ENCODE measurements at regions not wholly inside any gene's neighbourhood (a gene's known extent, or its start where the extent isn't known, plus 50 kb on each side); places are given as distances from the start of the nearest gene placed in this dataset.

DNA sequence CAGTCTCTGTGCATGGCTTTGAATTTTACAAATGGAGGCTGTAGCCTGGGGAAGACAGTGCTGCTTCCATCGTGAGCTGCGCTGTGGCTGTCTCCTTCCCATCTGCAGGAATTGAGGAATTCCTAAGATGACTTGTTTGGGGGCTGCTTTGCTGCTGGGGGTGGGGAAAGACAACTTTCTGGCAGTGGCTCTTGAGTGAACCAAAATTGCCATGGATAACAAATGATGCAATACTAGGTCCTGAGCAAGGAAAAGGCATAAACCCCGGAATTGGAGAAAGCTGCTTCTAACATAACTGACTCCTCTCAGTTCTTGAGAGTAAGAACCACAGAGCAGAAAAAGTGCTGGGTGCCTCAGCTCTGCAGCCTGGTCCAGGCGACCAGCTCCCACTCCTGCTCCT is 245.0 kb upstream of the RPL38 start:
- DNase-seq: no peak

DNA sequence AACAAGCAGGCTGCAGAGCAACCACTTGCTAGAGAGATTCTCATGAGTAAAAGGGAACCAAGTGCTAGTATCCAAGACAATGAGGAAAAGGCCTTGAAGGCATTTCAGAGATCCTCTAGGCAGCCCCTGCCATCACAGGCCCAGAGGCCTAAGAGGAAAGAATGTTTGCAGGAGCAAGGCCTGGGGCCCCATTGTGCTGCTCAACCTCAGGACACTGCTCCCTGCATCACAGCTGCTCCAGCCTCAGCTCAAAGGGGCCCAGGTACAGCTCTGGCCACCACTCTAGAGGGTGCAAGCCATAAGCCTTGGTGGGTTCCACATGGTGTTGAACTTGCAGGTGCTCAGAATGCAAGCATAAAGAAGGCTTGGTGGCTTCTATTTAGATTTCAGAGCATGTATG is 243.0 kb upstream of the RPL38 start:
- DNase-seq: no peak

DNA sequence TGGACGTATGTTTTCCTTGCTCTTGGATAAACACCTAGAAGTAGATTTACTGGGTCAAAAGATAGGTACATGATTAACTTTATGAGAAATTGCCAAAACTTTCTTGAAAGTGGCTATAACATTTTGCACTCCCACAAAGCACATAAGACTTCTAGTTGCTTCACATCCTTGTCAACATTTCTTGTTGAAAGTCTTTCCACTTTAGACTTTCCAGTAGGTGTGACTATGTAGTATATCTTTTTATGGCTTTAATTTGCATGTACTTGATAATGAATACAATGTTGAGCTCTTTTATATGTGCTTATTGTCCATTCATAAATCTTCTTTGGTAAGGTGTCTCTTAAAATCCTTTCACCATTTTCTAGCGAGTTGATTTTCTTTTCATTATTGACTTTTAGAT is 241.2 kb upstream of the RPL38 start:
- DNase-seq: no peak

DNA sequence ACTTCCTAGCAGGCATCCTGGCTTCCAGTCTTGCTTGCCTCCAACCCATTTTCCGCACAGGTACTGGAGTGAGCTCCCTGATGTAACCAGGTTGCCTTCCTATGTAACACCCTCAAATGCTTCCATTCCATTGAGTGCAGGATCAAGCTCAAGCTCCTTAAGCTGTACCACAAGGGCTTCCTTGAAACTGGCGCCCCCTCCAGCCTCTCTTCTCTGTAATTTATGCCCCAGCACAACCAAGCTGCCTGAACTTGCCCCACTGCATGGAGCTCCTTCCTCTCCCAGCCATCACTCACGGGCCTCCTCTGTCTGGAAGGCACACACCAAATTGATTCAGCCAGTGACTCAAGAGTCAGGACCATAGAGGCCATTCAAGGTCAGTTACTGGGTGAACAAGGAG is 234.8 kb upstream of the RPL38 start:
- no peak for DNase-seq

DNA sequence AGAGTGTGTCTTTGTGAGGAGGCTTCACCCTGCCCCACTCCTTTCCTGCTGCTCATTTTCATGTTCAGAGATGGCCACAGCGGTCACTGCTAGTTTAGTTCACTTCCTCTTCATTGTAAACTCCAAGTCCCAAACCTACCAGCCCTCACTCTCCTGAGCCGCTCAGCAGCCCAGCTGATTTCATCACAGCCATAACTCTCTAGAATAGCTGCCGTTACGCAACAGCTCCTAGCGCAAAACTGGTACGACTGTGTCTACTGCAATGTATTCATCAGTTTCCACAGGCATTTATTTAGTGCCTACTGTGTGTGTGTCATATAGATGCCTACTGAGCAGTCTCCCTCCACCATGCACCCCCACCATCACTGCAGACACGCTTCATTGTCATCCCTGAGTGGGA is 233.5 kb upstream of the RPL38 start:
- no peak for DNase-seq

DNA sequence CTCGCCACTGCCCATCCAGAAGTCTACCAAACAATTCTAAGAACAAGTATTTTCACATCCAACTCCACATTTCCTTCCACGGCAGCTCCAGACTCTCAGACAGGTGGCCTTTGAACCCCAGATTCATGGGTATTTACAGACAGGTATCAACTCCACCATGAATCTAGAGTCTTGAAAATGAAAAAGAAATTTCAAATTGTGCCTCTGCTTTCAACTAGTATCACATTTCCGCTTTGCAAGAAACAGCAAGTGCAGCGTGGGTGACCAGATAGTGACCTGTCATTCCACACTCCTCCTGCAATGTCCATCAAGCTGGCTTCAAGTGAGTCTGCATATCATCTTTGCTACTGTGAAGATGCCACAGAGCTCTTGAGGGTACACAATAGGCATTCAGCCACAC is 232.4 kb upstream of the RPL38 start:
- DNase-seq: no peak

DNA sequence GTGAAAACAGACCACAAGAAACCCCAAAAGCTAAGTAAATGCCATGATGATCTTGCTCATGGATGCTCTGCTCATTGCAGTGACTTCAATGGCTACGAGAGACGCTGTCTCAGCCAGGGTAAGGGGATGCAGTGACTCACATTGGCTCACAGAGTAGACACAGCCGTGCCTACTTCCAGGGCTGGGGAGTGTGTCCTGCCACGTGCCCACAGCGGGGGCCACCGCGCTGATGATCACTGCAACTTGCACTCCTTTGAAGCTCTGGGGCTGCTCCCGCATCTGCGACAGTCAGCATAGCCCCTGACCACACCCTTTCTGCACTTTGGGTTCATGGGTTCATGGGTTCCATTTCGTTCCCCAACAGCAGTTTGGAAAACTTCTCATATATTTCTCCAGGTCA is 231.4 kb upstream of the RPL38 start:
- DNase-seq: no peak

DNA sequence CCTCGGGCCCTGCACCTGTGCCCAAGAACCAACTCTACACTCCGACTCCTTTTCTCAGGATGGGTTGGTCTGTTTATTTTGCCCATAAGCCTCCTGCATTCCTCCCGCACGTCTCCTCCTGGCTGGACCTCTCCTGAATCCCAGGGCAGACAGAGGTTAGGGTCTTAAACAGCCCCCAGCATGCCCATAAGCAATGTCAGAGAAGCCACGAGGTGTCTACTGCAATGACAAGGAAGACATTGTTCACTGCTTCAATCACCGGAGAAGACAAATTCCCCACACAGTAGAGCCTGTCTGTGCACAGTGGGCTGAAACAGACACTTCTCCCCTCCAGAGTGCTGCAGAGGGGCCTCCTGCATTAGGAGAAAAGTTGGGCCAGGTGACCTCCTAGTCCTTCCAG is 230.6 kb upstream of the RPL38 start:
- DNase-seq: no peak

DNA sequence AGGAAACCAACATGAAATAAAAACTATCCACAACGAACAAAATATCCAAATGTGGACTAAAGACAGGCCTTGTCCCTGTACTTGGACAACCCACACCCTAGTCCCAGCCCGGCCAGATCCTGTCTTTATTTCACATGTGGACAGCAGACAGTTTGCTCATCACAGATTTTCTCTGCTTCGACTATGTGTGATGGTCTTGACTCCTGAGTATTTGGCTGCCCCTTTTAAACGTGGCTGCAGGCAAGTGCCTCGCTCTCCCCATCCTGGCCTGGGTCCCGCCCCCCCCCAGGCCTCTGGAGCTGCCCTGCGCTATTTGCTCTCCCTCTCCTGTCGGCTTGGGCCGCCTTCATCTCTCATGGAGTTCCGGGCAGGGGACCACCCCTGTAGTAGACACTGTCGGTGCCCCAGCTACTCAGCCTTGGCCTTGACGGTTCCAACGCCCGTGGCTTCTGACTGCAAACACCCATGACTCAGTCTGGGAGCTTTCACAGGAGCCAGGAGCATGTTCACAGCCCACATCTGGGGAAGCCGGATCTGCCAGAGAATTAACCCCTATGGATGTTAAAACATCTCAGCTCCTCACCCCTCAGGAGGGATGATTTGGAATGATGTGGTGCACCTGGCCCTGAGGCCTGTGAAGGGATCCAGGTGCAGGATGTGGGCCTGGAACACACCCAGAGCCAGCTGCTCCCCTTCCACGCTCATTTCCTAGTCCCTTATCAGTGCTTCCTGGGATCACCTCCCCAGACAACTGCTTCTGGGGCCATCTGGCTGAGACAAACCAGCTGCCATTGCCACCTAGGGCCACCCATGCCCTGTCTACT is 229.7 kb upstream of the RPL38 start:
- DNase-seq: no peak

DNA sequence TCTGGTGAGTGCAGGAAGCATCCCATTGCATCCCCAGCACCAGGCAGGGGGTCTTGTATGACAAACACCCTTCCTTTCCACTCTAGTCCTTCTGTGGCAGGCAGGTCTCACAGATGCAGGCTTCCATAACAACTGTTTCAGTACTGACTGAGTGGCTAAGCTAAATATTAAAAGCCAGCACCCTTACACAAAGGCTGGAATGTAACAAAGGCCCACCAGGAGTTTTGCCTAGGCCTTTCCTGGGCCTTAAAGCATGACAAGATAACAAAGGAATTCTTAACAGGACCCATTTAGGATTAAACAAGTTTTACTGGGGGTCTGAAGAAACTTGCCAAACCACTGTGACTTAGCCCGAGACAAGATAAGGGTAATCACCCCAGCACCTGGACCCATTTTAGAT is 228.9 kb upstream of the RPL38 start:
- no peak for DNase-seq

DNA sequence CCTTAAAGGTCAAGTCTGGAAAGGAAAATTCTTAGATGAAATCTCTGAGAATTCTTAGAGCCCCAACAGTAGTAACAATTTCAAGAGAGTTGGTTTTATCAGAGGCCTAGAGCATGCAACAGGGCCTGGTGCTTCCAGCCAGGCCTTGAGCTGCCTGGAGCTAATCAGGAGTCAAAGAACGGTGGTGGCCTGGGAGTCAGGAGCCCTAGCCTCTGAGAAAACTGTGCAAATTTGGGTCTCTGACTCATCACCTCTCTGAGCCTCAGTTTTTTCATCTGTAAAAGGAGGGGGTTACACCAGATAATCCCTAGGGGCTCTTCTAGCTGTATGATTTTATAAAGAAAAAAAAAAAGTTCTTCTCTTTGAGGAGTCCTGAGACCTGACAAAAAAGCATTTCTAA is 227.3 kb upstream of the RPL38 start:
- DNase-seq: no peak

DNA sequence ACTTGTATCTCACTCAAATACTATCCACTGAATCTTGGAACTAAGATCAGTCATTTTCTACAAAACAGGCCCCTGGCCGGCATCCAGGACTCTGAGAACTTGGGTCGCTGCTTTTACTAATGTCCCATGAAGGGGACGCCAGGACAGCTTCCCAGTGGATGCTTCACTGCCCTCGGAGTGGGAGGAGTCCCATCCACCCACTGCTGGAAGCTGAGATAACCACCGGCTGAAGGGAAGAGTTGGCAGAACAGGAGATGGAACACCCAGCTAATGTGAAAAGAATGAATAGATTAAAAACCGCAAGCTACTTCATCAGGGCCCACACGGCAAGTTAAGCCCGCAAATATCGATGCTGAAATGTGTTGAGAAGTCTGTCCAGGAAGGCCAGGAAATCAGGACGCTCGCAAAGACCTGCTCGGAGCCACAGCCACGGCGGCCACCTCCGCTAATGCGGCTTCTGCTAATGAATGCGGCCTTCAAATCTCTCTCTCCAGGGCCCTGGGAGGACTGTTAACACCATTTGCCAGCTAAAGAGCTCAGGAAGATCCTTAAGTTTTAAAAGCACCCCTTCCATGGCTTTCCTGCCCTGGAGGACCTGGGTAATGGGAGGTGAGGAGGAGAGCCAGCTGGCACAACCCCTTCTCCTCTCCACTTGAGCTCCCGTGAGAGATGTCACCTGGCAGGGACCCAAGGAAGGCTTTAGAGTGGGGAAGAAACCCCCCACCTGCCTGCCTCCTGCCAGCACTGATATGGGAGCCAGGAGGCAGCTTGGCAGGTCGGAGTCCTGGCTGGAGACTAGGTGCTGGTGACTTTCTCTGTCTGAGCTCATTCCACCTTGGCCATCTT is 226.6 kb upstream of the RPL38 start:
- peak; percentile 97 for DNase-seq

DNA sequence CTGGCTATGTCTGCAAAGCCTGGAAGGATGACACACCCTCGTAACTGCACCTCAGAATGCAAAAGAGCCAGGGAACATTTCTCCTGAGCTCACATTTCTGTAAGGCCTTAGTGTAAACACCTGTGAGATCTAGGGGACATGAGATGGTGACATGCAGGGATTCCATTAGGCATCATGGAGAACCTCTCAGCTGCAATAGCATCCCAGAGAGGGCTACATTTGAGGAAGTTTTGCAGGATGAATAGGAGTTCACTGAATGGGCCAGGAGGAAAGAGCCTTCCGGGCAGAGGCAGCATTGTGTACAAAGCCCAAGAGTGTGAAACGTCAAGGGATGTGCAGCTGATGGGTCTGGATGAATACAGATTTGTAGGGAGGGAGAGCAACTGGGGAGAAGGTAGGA is 223.0 kb upstream of the RPL38 start:
- no peak for DNase-seq

DNA sequence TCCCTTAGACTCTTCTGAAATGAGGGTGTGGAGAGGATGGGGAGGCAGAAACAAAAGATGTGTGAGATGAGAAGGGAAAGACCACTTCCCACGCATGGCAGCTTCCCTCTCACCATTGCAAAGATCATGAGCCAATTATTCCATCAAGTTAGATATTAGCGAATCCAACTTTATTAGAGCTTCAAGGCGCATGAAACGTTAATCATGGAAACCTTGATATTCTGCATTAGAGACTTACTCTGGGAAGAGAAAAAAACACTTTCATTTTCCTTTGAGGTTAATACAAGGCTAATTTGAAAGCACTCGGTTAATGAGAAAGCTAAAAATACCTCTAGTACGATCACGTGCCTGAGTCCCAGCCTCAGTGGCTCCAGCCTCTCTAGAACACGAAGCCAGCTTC is 220.6 kb upstream of the RPL38 start:
- no peak for DNase-seq

DNA sequence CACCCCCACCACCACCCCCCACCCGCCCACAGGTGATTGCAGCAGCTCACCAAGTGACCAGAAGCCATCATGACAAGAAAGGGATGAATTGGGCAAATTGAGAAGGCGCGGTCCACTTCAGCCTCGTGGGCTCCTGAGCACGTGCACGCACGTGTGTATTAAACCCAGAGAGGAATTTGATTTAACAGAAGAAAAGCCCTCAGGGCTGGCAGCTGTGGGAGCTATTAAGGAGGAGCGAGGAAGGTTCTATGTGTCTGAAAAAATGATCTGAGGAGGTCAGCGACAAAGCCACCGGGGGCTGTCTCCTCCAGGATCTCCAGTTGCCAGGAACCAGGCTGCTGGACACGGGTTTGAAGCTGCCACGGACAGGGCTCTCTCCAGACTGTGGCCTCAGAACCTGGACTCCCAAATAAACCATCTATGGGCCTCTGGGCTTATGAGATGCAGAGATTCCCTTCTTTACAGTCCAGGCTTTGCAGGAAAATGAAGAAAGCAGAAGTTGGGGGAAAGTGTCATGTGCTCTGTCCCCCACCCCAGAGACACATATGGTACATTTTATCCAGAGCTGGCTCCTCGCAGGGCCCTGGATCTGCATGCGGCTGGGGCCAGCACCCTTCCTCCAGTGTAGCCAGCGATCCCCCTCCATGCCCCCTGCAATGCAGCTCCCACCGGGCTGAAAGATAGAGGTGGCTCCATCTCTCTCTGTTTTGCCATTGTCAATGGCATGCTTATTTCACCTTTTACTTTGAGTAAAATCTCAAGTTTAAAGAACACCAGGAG is 219.7 kb upstream of the RPL38 start:
- DNase-seq: no peak

DNA sequence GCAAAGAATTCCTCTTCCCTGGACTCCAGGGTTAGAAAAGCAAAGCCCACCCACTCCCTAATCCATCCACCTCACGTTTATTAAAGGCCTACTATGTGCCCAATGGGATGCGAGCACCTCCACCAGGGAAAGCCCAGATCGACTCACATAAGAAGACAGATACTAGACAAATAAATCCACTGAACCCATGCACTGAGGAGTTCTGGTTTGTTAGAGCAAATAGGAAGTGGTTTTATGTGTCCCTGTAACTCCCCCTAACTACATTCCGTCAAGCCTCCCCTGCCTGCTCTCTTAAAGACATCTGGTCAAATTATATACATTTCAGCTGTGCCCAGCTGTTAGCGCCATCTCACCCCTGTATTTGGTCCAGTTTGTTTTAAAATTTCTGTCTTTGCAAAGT is 218.5 kb upstream of the RPL38 start:
- DNase-seq: no peak

DNA sequence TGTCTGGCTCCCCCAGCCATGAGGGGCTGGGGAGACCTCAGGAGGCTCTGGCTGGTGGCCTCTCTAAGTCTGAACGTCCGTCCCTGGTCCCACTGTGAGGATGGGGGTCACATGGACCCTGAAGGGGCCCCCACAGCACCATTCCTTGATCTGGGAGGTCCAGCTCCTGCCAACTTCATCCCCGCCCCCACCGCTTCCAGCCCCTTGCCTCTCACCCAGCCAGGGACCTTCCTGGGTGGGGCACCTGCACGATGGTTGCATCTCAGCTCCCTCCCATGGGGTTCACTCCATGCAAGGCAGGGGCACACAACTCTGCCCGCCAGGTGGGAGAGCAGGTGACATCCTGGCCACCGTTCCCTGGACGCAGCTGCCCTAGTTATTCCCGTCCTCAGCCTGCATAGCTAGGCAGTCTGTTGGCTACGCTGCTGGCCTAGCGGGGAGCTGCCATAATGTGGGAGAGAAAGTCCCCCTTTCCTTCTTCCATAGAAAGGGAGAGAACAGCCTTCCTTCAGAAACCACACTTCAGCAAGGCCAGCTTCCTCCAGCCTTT is 217.9 kb upstream of the RPL38 start:
- DNase-seq: no peak

DNA sequence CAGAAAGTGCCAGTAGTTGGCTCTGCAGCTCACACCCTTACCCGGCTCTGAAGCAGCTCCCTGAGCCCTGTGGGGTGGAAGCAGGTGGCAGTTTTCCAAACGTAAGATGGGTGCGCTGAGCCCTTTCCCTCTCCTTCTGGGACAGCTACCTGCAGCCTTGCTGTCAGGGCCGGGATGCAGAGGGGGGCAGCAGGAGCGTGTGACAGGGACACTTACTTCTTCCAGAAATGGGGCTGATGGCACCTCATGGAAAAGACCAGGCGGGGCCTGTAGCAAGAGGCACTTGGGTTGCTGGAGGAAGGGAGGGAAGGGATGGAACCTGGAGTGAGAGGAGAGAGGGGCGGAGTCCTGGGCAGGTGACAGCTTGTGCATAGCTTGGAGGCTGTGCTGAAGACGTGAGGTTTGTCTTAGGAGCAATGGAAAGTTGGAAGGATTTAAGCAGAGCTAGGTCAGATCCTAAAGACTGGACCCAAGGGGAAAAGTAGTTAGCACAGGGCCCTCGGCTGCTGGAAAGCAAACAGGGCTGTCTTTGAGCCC is 216.8 kb upstream of the RPL38 start:
- DNase-seq: no peak

DNA sequence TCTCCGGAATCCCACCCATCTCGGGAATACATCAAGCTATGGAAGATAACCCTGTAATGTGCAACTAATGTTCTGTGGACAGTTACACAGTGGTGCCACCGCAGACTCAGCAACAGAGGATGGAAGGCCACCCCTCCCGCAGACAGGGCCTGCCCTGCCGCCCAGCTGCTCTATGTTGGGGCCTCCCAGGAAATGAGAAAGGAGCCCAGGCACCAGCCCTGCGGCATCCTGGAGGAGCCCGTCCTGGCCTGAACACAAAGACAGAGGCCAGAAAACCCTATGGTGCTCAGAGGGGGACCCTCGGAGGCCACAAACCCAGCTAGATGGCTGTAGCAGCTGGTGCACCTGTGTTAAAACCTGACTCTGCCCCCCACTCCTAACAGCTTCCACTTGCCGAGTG is 216.1 kb upstream of the RPL38 start:
- DNase-seq: no peak

DNA sequence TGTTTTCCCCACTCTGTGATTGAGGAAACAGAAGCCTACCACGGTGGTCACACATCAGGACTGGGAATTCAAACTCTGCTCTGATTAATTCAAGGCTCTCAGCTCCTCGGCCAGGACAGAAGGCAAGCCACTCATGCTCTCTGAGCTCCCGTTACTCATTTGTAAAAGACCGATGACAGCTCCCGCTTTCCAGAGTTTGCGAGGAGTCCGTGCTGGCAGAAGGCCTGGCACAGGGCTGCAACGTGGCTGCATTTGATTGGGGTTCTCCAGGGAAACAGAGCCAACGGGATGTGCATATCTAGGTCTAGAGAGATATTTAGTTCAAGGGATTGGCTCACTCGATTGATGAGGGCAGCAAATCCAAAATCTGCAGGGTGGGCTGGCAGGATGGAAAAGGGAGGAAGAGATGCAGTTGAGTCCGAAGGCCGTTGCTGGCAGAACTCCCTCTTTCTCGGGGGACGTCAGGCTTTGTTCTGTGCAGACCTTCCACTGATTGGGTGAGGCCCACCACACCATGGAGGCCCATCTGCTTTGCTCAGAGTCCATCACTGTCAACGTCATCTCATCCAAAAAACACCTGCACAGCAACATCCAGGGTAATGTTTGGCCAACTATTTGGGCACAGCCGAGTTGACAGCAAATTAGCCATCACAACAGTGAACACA is 215.5 kb upstream of the RPL38 start:
- no peak for DNase-seq

DNA sequence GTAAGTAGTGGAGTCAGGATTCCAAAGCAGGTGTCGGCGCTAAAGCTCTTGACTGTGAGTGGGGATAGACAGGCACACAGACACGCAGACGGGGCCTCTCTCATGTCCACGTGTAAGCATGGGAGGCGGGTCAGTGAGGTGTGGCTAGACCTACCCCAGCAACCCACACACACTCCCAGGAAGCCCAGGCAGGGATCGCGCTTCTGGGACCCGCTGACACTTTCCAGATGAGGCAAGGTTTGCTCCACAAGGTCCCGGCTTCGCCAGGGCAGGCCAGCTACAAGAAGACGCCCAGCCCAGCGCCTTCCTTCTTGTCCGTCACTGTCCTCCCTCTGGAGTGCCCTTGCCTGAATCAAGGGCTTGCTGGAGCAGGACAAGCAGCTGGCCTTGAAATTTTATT is 213.8 kb upstream of the RPL38 start:
- no peak for DNase-seq

DNA sequence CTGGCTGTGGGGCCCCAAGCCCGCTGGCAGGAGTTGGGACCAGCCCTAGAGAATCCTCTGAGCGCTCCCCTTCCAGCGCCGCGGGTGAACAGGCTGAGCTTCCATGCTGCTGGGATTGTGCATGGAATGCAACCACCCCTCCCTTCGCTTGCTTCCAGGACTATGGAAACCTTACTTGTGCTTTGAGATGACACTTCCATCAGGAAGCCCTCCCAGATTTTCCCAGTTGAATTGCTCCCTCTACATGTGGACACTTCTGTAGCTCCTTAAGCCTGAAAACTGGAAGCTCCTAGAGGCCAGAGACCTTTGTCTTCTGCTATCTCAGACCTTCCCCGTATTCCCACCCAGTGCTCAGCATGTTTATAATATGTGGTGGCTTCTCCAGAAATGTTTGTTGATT is 213.2 kb upstream of the RPL38 start:
- no peak for DNase-seq

DNA sequence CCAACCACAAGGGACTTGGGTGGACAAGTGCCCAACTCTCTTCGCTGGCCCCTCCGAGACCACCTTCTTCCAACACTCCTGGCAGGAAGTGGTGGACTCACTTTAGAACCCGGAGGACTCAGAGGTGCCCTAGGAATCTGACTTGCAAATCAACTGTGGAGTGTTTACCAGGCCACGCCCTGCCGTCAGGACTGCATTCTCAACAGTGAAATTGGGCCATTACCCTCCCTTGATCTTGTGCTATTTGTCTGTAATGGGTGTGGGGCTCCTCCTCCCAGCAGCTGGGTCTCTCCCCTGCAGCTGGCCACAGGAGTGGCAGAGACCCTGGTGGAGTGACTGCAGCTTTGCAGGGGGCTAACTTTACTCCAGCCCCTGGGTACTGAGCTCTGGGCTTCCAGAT is 212.2 kb upstream of the RPL38 start:
- no peak for DNase-seq
